HEK293T (cell line): ENCODE measurements at regions not wholly inside any gene's neighbourhood (a gene's known extent, or its start where the extent isn't known, plus 50 kb on each side); places are given as distances from the start of the nearest gene placed in this dataset.

Experiments
- CTCF ChIA-PET: fragments of 350-600 bp; formaldehyde crosslinking; extraction: SDS; loops from one replicate; lab custom pipeline; 2021; ENCODE audit warnings: antibody characterized with exemption, inconsistent platforms; lab: Yijun Ruan, JAX
- POLR2A ChIA-PET: fragments of 350-600 bp; formaldehyde crosslinking; extraction: SDS; loops from one replicate; lab custom pipeline; 2020; ENCODE audit warnings: antibody characterized with exemption, inconsistent platforms; lab: Yijun Ruan, JAX
- DNase-seq: peaks from one replicate; pipeline ENCODE4 v3.0.0; 2012; ENCODE audit warnings: mixed read lengths; ENCODE audit errors: extremely low spot score
- ARNT ChIP-seq: fragments of 450-650 bp; IDR thresholded peaks from 2 replicates; pipeline ENCODE4 v1.6.1; 2017; ENCODE audit warnings: mild to moderate bottlenecking
- BHLHE40 ChIP-seq: fragments of 450-650 bp; IDR thresholded peaks from 2 replicates; pipeline ENCODE4 v1.6.1; 2016; ENCODE audit warnings: mild to moderate bottlenecking, moderate library complexity, borderline replicate concordance
- CTBP1 ChIP-seq: fragments of 450-650 bp; IDR thresholded peaks from 2 replicates; pipeline ENCODE4 v1.6.1; 2016; ENCODE audit warnings: borderline replicate concordance
- ELF4 ChIP-seq: fragments of 450-650 bp; IDR thresholded peaks from 2 replicates; pipeline ENCODE4 v1.6.1; 2017; ENCODE audit warnings: antibody characterized with exemption
- FOXA1 ChIP-seq: fragments of 450-650 bp; IDR thresholded peaks from 2 replicates; pipeline ENCODE4 v1.6.1; 2016; ENCODE audit warnings: mild to moderate bottlenecking
- FOXK2 ChIP-seq: fragments of 450-650 bp; IDR thresholded peaks from 2 replicates; pipeline ENCODE4 v1.6.1; 2016; ENCODE audit warnings: mild to moderate bottlenecking
- FOXM1 ChIP-seq: fragments of 450-650 bp; IDR thresholded peaks from 2 replicates; pipeline ENCODE4 v1.6.1; 2017; ENCODE audit warnings: mild to moderate bottlenecking, borderline replicate concordance
- HDGF ChIP-seq: fragments of 450-650 bp; IDR thresholded peaks from 2 replicates; pipeline ENCODE4 v1.6.1; 2017; ENCODE audit warnings: antibody characterized with exemption, borderline replicate concordance
- L3MBTL2 ChIP-seq: fragments of 450-650 bp; conservative IDR thresholded peaks from 2 replicates; pipeline ENCODE4 v1.6.1; 2016; ENCODE audit warnings: mild to moderate bottlenecking
- LEF1 ChIP-seq: fragments of 450-650 bp; IDR thresholded peaks from 2 replicates; pipeline ENCODE4 v1.6.1; 2017; ENCODE audit warnings: mild to moderate bottlenecking, borderline replicate concordance
- NFRKB ChIP-seq: fragments of 450-650 bp; IDR thresholded peaks from 2 replicates; pipeline ENCODE4 v1.6.1; 2016; ENCODE audit warnings: mild to moderate bottlenecking, moderate library complexity
- SP1 ChIP-seq: fragments of 450-650 bp; IDR thresholded peaks from 2 replicates; pipeline ENCODE4 v1.6.1; 2017
- SUZ12 ChIP-seq: fragments of 450-650 bp; IDR thresholded peaks from 2 replicates; pipeline ENCODE4 v1.6.1; 2016; ENCODE audit warnings: mild to moderate bottlenecking
- TARDBP ChIP-seq: fragments of 450-650 bp; IDR thresholded peaks from 2 replicates; pipeline ENCODE4 v1.6.1; 2016
- ZNF384 ChIP-seq: fragments of 450-650 bp; IDR thresholded peaks from 2 replicates; pipeline ENCODE4 v1.6.1; 2016
- TF ChIP-seq, protein P1 (sequence below): fragments of 450-650 bp; IDR thresholded peaks from 2 replicates; pipeline ENCODE4 v1.6.1; 2016

DNA sequence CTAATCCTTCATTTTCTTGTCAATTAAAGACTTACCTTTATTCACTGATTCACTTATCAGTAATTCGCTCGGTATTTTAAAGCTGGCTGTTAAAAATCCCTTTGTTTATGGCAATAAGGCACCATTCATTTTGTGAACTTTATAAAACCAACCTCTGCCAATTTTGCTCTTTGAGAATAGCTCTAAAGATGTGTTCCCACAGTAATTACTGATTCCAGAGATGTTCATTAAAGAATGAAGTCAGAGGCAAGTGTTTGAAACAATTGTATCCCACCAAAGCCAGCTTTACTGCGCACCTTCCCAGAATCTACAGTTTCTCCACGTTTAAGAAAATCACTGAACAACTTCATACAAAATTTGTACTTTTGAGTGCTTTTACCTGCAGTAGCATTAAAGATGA, 424.5 kb downstream of the USP25 start:
- TF ChIP-seq BHLHE40 = no peak
- no peak for TF ChIP-seq LEF1
- no peak for TF ChIP-seq CTBP1
- ChIA-PET CTCF (no interaction called here), POLR2A (no interaction called here)
- no peak for DNase-seq

DNA sequence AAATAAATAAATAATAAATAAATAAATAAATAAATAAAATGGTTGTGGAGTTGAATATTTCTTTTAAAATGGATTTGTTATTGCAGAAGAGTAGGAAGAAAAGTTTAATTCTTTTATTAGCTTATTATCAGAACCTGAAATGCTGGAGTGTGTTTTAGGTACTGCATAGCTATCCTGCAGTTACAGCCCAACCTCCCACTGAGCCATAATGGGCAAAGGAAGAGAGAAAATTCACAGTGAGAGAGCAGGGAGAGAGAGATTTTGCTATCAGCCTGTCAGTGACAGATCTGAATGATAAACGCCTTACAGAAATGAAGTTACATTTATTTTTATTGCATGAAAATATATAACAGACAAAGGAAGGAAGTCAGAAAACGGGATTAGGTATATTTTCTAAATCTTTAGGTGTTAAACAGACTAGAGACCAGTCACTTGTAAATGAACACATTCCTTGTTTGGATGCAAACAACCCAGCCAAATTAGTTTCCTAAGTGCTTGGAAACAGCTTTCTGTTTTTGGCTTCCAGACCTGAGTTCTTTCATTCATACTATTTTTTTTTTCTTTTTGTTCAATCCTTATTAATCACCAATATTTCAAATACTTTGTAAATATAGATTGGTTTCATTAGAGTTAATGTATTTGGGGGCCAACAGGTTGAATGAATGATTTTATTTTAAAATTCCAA, 425.3 kb downstream of the USP25 start:
- ChIA-PET POLR2A (no interaction called here), CTCF (no interaction called here)
- TF ChIP-seq, protein P1, sequence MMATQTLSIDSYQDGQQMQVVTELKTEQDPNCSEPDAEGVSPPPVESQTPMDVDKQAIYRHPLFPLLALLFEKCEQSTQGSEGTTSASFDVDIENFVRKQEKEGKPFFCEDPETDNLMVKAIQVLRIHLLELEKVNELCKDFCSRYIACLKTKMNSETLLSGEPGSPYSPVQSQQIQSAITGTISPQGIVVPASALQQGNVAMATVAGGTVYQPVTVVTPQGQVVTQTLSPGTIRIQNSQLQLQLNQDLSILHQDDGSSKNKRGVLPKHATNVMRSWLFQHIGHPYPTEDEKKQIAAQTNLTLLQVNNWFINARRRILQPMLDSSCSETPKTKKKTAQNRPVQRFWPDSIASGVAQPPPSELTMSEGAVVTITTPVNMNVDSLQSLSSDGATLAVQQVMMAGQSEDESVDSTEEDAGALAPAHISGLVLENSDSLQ = peak; percentile 22; the same call in 1 of the 2 replicates
- TF ChIP-seq BHLHE40 = no peak
- no peak for DNase-seq

DNA sequence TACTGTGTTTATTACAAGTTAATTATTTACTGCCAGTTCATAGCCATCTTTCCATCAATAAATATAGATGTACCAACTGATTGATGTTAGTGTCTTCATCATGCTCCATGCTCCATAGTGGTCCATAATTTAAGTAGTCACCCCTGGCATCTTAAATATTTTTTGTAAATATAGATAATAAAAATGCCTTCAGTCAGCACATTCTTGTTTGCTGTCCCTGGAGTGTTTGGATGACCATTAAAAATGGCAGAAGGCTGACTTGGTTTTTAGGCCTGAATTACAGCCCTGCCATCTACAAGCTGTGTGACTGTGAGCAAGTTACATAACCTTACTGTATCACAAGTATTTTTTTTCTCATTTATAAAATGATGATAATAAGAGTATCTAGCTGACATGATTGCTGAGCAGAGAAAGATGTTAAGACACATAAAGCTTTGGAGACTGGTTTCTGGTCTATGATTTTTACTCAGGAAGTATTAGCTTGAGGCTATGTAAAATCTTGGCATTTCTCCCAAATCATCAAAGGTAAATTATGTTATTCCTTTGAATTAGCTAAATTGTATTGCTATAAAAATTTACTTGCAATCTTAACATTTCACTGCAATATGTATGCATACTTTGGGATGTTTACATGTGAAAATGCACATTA, 427.2 kb downstream of the USP25 start:
- DNase-seq = no peak
- no peak for TF ChIP-seq BHLHE40
- no peak for TF ChIP-seq LEF1
- no peak for TF ChIP-seq ARNT
- TF ChIP-seq NFRKB = no peak
- TF ChIP-seq ELF4 = no peak
- TF ChIP-seq, protein P1 = no peak
- TF ChIP-seq SP1 = no peak
- TF ChIP-seq ZNF384 = no peak
- TF ChIP-seq FOXK2 = no peak
- TF ChIP-seq SUZ12 = no peak
- TF ChIP-seq CTBP1 = no peak
- no peak for TF ChIP-seq L3MBTL2
- no peak for TF ChIP-seq FOXA1
- no peak for TF ChIP-seq HDGF
- POLR2A ChIA-PET = no interaction called here
- CTCF ChIA-PET = no interaction called here

DNA sequence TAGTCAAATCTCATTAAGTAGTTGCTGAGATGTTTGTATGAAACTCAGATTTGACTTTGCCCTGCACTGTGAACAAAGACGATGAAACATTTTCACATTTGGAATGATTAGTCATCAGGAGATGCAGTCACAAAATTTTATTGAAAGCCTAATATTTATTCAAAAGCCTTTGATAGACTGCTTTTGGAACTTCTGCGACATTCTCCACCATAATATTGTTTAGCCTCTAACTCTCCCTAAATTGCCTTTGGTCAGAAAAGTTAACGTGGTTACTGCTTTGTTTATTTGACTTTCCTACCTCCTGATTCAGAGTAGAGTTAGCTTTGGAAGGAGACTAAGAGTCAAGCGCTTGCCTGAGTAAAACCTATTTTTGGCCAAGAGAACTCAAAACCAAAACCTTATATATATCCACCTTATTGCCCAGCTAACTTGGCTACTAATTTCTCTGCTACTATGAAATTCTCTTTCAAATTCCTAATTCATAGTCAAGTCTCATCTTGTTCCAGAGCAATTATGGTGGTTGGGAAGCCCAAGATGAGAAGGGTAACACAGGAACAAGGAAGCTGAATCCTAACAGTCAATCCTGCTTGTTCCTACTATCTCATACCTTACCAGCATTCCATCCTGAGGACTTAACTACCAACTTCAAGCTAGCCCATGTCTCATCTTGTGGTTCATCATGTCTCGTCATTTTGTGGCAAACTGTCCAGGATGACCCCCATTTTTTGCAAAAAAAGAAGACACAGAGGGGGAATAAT, 429.6 kb downstream of the USP25 start:
- ChIA-PET CTCF (interaction anchor here (0.9 kb wide), 1 partner anchor 10 kb away, joined by 4 read pairs; no protein-coding TSS in a partner anchor), POLR2A (interaction anchor here (0.8 kb wide), 1 partner anchor 21 kb away, joined by 3 read pairs; no protein-coding TSS in a partner anchor)
- TF ChIP-seq TARDBP (no peak), L3MBTL2 (no peak), SP1 (no peak), LEF1 (no peak), ARNT (no peak), HDGF (no peak), FOXA1 (no peak), FOXM1 (no peak), ELF4 (no peak), ZNF384 (no peak), FOXK2 (no peak), SUZ12 (no peak), NFRKB (no peak), BHLHE40 (no peak), CTBP1 (no peak)
- TF ChIP-seq, protein P1 = no peak
- DNase-seq = no peak

- TF ChIP-seq FOXA1 (no peak), ARNT (no peak), LEF1 (no peak)
- TF ChIP-seq, protein P1 = no peak
- POLR2A ChIA-PET = interaction anchor here (0.8 kb wide), 1 partner anchor 21 kb away, joined by 3 read pairs; no protein-coding TSS in a partner anchor
- CTCF ChIA-PET = interaction anchor here (0.9 kb wide), 1 partner anchor 9 kb away, joined by 4 read pairs; no protein-coding TSS in a partner anchor
- DNase-seq = no peak
These were observed 430.2 kb downstream of the USP25 start for GRCh38 chr21:16159971-16160350.
